H1 (cell line): ENCODE measurements at regions not wholly inside any gene's neighbourhood (a gene's known extent, or its start where the extent isn't known, plus 50 kb on each side); places are given as distances from the start of the nearest gene placed in this dataset.

Experiments
- CTCF ChIA-PET: fragments of 300-600 bp; sonication (Branson Sonifier 250); formaldehyde crosslinking; loops from one replicate; lab custom pipeline; 2021; ENCODE audit not compliant: partially characterized antibody; lab: Charles Lee
- POLR2A ChIA-PET: fragments of 300-600 bp; sonication (Branson Sonifier 250); formaldehyde crosslinking; loops from one replicate; lab custom pipeline; 2021; ENCODE audit warnings: inconsistent platforms; ENCODE audit not compliant: partially characterized antibody; lab: Charles Lee
- DNase-seq, 2 experiments: peaks; one replicate each; pipeline versions ENCODE4 v3.0.0 to v3.0.0-alpha.2; 2010 to 2022; ENCODE audit warnings: low spot score in 2 of 2, low read depth in 1 of 2, mixed read lengths in 1 of 2
- FAIRE-seq: peaks from 2 replicates; lab custom pipeline; 2011; peaks lifted over from hg19 to GRCh38; lab: Jason Lieb, UNC
- H2AFZ ChIP-seq: 2 replicates; pipeline ENCODE4 v1.8.1; 2012; ENCODE audit warnings: low read length, inconsistent platforms
- H2AK5ac ChIP-seq: 2 replicates; pipeline ENCODE4 v1.6.1; 2013; ENCODE audit warnings: low read depth, low read length
- H2BK120ac ChIP-seq: replicated peaks from 2 replicates; pipeline ENCODE3; 2013; ENCODE audit warnings: low read depth, low read length, inconsistent platforms
- H2BK12ac ChIP-seq: 2 replicates; pipeline ENCODE4 v1.6.1; 2013; ENCODE audit warnings: low read depth, low read length
- H2BK15ac ChIP-seq: 2 replicates; pipeline ENCODE4 v1.6.1; 2013; ENCODE audit warnings: low read length
- H2BK20ac ChIP-seq: 2 replicates; pipeline ENCODE4 v1.6.1; 2013; ENCODE audit warnings: low read length
- H2BK5ac ChIP-seq: 2 replicates; pipeline ENCODE4 v1.6.1; 2013; ENCODE audit warnings: low read depth, low read length
- H3K14ac ChIP-seq: 2 replicates; pipeline ENCODE4 v1.6.1; 2013; ENCODE audit warnings: inconsistent platforms; ENCODE audit not compliant: insufficient read length
- H3K18ac ChIP-seq: 2 replicates; pipeline ENCODE4 v1.6.1; 2013; ENCODE audit warnings: low read length; ENCODE audit errors: extremely low read depth
- H3K23ac ChIP-seq: 2 replicates; pipeline ENCODE4 v1.6.1; 2013; ENCODE audit warnings: inconsistent platforms; ENCODE audit not compliant: insufficient read length
- H3K23me2 ChIP-seq: 2 replicates; pipeline ENCODE4 v1.6.1; 2013; ENCODE audit warnings: low read depth, low read length
- H3K27ac ChIP-seq: 2 replicates; pipeline ENCODE4 v1.6.1; 2011; ENCODE audit warnings: low read depth, low read length, inconsistent platforms
- H3K27me3 ChIP-seq, 4 experiments: replicated peaks in 1 of 4; 1 replicate in 1 of 4; 2 replicates in 3 of 4; pipeline versions ENCODE4 v1.6.1 to v1.8.1; 2011 to 2013; ENCODE audit warnings: low read length in 3 of 4, mild to moderate bottlenecking in 3 of 4, inconsistent platforms in 2 of 4, mixed read lengths in 2 of 4, moderate library complexity in 1 of 4; ENCODE audit not compliant: control insufficient read depth in 3 of 4, insufficient read depth in 3 of 4; ENCODE audit errors: extremely low read depth in 1 of 4
- H3K36me3 ChIP-seq, 4 experiments: 2 replicates each; pipeline versions ENCODE4 v1.6.1 to v1.8.1; 2011 to 2013; ENCODE audit warnings: mild to moderate bottlenecking in 4 of 4, low read length in 3 of 4, moderate library complexity in 2 of 4, control low read depth in 1 of 4, inconsistent platforms in 1 of 4; ENCODE audit not compliant: insufficient read depth in 4 of 4, control insufficient read depth in 2 of 4
- H3K4ac ChIP-seq: replicated peaks from 2 replicates; pipeline ENCODE3; 2013; ENCODE audit warnings: low read length, low read depth, mixed read lengths, inconsistent platforms; ENCODE audit not compliant: insufficient read length
- H3K4me1 ChIP-seq, 4 experiments: replicated peaks in 1 of 4; 1 replicate in 1 of 4; 2 replicates in 3 of 4; pipeline versions ENCODE4 v1.6.1 to v1.8.1; 2011 to 2013; ENCODE audit warnings: low read length in 3 of 4, inconsistent platforms in 2 of 4, mixed read lengths in 1 of 4; ENCODE audit not compliant: insufficient read depth in 4 of 4, control insufficient read depth in 3 of 4
- H3K4me2 ChIP-seq, 2 experiments: 2 replicates each; pipeline versions ENCODE4 v1.6.1 to v1.8.1; 2011 to 2013; ENCODE audit warnings: low read depth in 2 of 2, low read length in 2 of 2, control low read depth in 1 of 2, inconsistent platforms in 1 of 2, mild to moderate bottlenecking in 1 of 2; ENCODE audit not compliant: insufficient read depth in 1 of 2
- H3K4me3 ChIP-seq, 4 experiments: fragments of 200-600, 300-600 bp in 1 of 4; sonication (generic), shearing (Covaris generic), sonication (Bioruptor Twin) in 1 of 4; 2 replicates each; pipeline versions ENCODE4 v1.5.1 to v1.8.1; 2011 to 2016; ENCODE audit warnings: low read length in 4 of 4, low read depth in 3 of 4, control low read depth in 2 of 4, inconsistent platforms in 2 of 4, mild to moderate bottlenecking in 2 of 4, mixed read lengths in 1 of 4, moderate library complexity in 1 of 4; ENCODE audit not compliant: insufficient read depth in 2 of 4; ENCODE audit errors: extremely low read depth in 1 of 4
- H3K56ac ChIP-seq: replicated peaks from 2 replicates; pipeline ENCODE3; 2013; ENCODE audit warnings: low read depth, mild to moderate bottlenecking, mixed read lengths, low read length, inconsistent platforms; ENCODE audit not compliant: insufficient read length
- H3K79me1 ChIP-seq: 2 replicates; pipeline ENCODE4 v1.6.1; 2013; ENCODE audit warnings: low read depth, low read length, control low read depth
- H3K79me2 ChIP-seq, 2 experiments: 2 replicates each; pipeline versions ENCODE4 v1.6.1 to v1.8.1; 2012 to 2013; ENCODE audit warnings: low read length in 2 of 2, mild to moderate bottlenecking in 2 of 2, inconsistent platforms in 1 of 2; ENCODE audit not compliant: insufficient read depth in 2 of 2, control insufficient read depth in 1 of 2
- H3K9ac ChIP-seq, 4 experiments: replicated peaks in 1 of 4; 1 replicate in 1 of 4; 2 replicates in 3 of 4; pipeline versions ENCODE4 v1.6.1 to v1.8.1; 2011 to 2013; ENCODE audit warnings: low read depth in 3 of 4, low read length in 3 of 4, control low read depth in 2 of 4, mild to moderate bottlenecking in 2 of 4, moderate library complexity in 2 of 4, inconsistent platforms in 1 of 4; ENCODE audit errors: extremely low read depth in 1 of 4
- H3K9me3 ChIP-seq, 2 experiments: 2 replicates each; pipeline versions ENCODE4 v1.6.1 to v1.8.1; 2012 to 2013; ENCODE audit warnings: mild to moderate bottlenecking in 2 of 2, moderate library complexity in 2 of 2, control low read depth in 1 of 2, inconsistent platforms in 1 of 2, low read depth in 1 of 2, low read length in 1 of 2, mixed read lengths in 1 of 2; ENCODE audit not compliant: insufficient read depth in 2 of 2
- H4K20me1 ChIP-seq, 2 experiments: replicated peaks in 1 of 2; 2 replicates each; pipeline versions ENCODE3 to v1.8.1; 2011 to 2013; ENCODE audit warnings: inconsistent platforms in 2 of 2, low read length in 2 of 2, mild to moderate bottlenecking in 1 of 2; ENCODE audit not compliant: insufficient read depth in 2 of 2, control insufficient read depth in 1 of 2
- H4K5ac ChIP-seq: 2 replicates; pipeline ENCODE4 v1.6.1; 2013; ENCODE audit warnings: low read length, low read depth, mixed read lengths, inconsistent platforms; ENCODE audit not compliant: insufficient read length
- H4K8ac ChIP-seq: 2 replicates; pipeline ENCODE4 v1.8.0; 2013; ENCODE audit warnings: mild to moderate bottlenecking, moderate library complexity, low read length, inconsistent platforms; ENCODE audit not compliant: insufficient read depth; ENCODE audit errors: extremely low read depth
- H4K91ac ChIP-seq: replicated peaks from 2 replicates; pipeline ENCODE3; 2013; ENCODE audit warnings: low read length, mixed read lengths, inconsistent platforms; ENCODE audit not compliant: insufficient read length
- CREB1 ChIP-seq: IDR thresholded peaks from 2 replicates; pipeline ENCODE4 v1.6.1; 2012; ENCODE audit warnings: inconsistent platforms
- RBBP5 ChIP-seq: IDR thresholded peaks from 2 replicates; pipeline ENCODE4 v1.7.1; 2012; ENCODE audit warnings: low read depth, mild to moderate bottlenecking, inconsistent platforms, low read length, moderate library complexity, borderline replicate concordance
- WGBS, 2 experiments: shearing (Covaris generic) in 1 of 2; methylation state at CpG; one replicate each; pipeline versions ENCODE4 v1.1.6 to v1.1.7; 2013 to 2015; ENCODE audit warnings: low lambda C conversion rate in 2 of 2, mixed read lengths in 2 of 2, inconsistent platforms in 1 of 2, low coverage in 1 of 2, missing lambda C conversion rate in 1 of 2; ENCODE audit not compliant: insufficient replicate concordance in 2 of 2, insufficient coverage in 1 of 2, insufficient read length in 1 of 2; ENCODE audit errors: extremely low coverage in 1 of 2, missing lambda C conversion rate in 1 of 2; 5-methylcytosine and 5-hydroxymethylcytosine counted together

GRCh38 chr17:63082952-63083351 is 116.9 kb downstream of the TANC2 start:
- Histone ChIP-seq H3K79me1 (no peaks in the 10 kb centered on the region), H2BK15ac (no peak overlapping the region), H3K4me1 (no peaks in the 10 kb centered on the region), H4K8ac (no peak overlapping the region), H3K23ac (no peak overlapping the region), H3K56ac (no peak overlapping the region), H3K9ac (no peak overlapping the region), H2BK5ac (no peak overlapping the region), H2AK5ac (no peak overlapping the region), H3K14ac (no peak overlapping the region), H3K36me3 (no peaks in the 10 kb centered on the region), H2BK20ac (no peak overlapping the region), H3K79me2 (no peaks in the 10 kb centered on the region), H3K4me3 (no peak overlapping the region), H4K20me1 (no peaks in the 10 kb centered on the region), H4K91ac (no peak overlapping the region), H3K4me2 (no peak overlapping the region), H2AFZ (no peak overlapping the region), H2BK120ac (no peak overlapping the region), H4K5ac (no peak overlapping the region), H3K27ac (no peak overlapping the region), H2BK12ac (no peak overlapping the region), H3K23me2 (no peaks in the 10 kb centered on the region), H3K27me3 (no peaks in the 10 kb centered on the region), H3K9me3 (no peaks in the 10 kb centered on the region; a peak in 1 of 4 replicates), H3K18ac (no peak overlapping the region), H3K4ac (no peak overlapping the region)
- ChIA-PET POLR2A (no interaction called here), CTCF (interaction anchor here (0.6 to 3.4 kb wide), 18 partner anchors 9 to 331 kb away, joined by 3 to 33 read pairs (median 4); no protein-coding TSS in a partner anchor)
- WGBS, 2 experiments, result 79% methylated on average over 1 of the region's 1 CpG; no CpG with 5 or more reads in 1 of the 2 experiments
- FAIRE-seq, result no peak
- TF ChIP-seq RBBP5, result no peak
- TF ChIP-seq CREB1, result peak; percentile 37; the same call in 1 of the 2 replicates
- DNase-seq, result no peak
